ENCODE measurements at regions not wholly inside any gene's neighbourhood (a gene's known extent, or its start where the extent isn't known, plus 50 kb on each side); places are given as distances from the start of the nearest gene placed in this dataset.

GRCh38 chr6:109315341-109316110 lies 66.7 kb downstream of the CD164 start:
- H3K9me3 ChIP-seq (ENCODE audit: insufficient read depth in 2 of 2, low read depth in 1 of 2, low read length in 1 of 2): no peaks in the 10 kb centered on the region
- ChIA-PET POLR2A (ENCODE audit: partially characterized antibody) (interaction anchor here (0.5 kb wide), 1 partner anchor 12 kb away, joined by 5 read pairs; no protein-coding TSS in a partner anchor), CTCF (ENCODE audit: partially characterized antibody) (no interaction called here)
- no peak overlapping the region for H3K4me3 ChIP-seq (ENCODE audit: extremely low read depth in 1 of 4, insufficient read depth in 2 of 4, low read depth in 3 of 4, low read length in 4 of 4)
- H3K4me1 ChIP-seq (replicated peaks in 1 of 4; ENCODE audit: control insufficient read depth in 3 of 4, insufficient read depth in 4 of 4, low read length in 3 of 4): no peaks in the 10 kb centered on the region
- no peak overlapping the region for H2BK15ac ChIP-seq (ENCODE audit: low read length)
- no peak overlapping the region for H2BK5ac ChIP-seq (ENCODE audit: low read depth, low read length)
- DNase-seq (ENCODE audit: low read depth in 1 of 2, low spot score in 2 of 2): no peak
- H2AK5ac ChIP-seq (ENCODE audit: low read depth, low read length): no peak overlapping the region
- no peak overlapping the region for H3K23ac ChIP-seq (ENCODE audit: insufficient read length)
- H3K9ac ChIP-seq (replicated peaks in 1 of 4; ENCODE audit: extremely low read depth in 1 of 4, low read depth in 3 of 4, low read length in 3 of 4): no peak overlapping the region
- no peak overlapping the region for H4K91ac ChIP-seq (replicated peaks; ENCODE audit: insufficient read length, low read length)
- H2BK12ac ChIP-seq (ENCODE audit: low read depth, low read length): no peak overlapping the region
- H3K56ac ChIP-seq (replicated peaks; ENCODE audit: insufficient read length, low read depth, low read length): no peak overlapping the region
- no peak for FAIRE-seq
- no peak overlapping the region for H3K14ac ChIP-seq (ENCODE audit: insufficient read length)
- 95% methylated on average over 6 of the region's 6 CpGs; no CpG with 5 or more reads in 1 of the 2 experiments for WGBS, 2 experiments (ENCODE audit: extremely low coverage in 1 of 2, insufficient coverage in 1 of 2, insufficient read length in 1 of 2, insufficient replicate concordance in 2 of 2, low coverage in 1 of 2, low lambda C conversion rate in 2 of 2, missing lambda C conversion rate in 1 of 2)
- H2AFZ ChIP-seq (ENCODE audit: low read length): 0 out of 2 replicates have a peak overlapping the region, but pooled peaks have one; percentile 12
- no peaks in the 10 kb centered on the region for H3K79me1 ChIP-seq (ENCODE audit: low read depth, low read length)
- H3K27me3 ChIP-seq (replicated peaks in 1 of 4; ENCODE audit: control insufficient read depth in 3 of 4, extremely low read depth in 1 of 4, insufficient read depth in 3 of 4, low read length in 3 of 4): no peaks in the 10 kb centered on the region; a peak in 1 of 7 replicates
- H4K5ac ChIP-seq (ENCODE audit: insufficient read length, low read depth, low read length): no peak overlapping the region
- no peak overlapping the region for H3K18ac ChIP-seq (ENCODE audit: extremely low read depth, low read length)
- no peaks in the 10 kb centered on the region for H4K20me1 ChIP-seq (replicated peaks in 1 of 2; ENCODE audit: control insufficient read depth in 1 of 2, insufficient read depth in 2 of 2, low read length in 2 of 2)
- H2BK120ac ChIP-seq (replicated peaks; ENCODE audit: low read depth, low read length): no peak overlapping the region
- no peak overlapping the region for H3K4ac ChIP-seq (replicated peaks; ENCODE audit: insufficient read length, low read depth, low read length)
- H3K27ac ChIP-seq (ENCODE audit: low read depth, low read length): no peak overlapping the region
- H3K36me3 ChIP-seq (ENCODE audit: control insufficient read depth in 2 of 4, insufficient read depth in 4 of 4, low read length in 3 of 4): no peaks in the 10 kb centered on the region
- no peaks in the 10 kb centered on the region for H3K79me2 ChIP-seq (ENCODE audit: control insufficient read depth in 1 of 2, insufficient read depth in 2 of 2, low read length in 2 of 2)
- H2BK20ac ChIP-seq (ENCODE audit: low read length): no peak overlapping the region
- no peak overlapping the region for H3K4me2 ChIP-seq (ENCODE audit: insufficient read depth in 1 of 2, low read depth in 2 of 2, low read length in 2 of 2)
- H3K23me2 ChIP-seq (ENCODE audit: low read depth, low read length): no peaks in the 10 kb centered on the region
- H4K8ac ChIP-seq (ENCODE audit: extremely low read depth, insufficient read depth, low read length): no peak overlapping the region
- no peak for TF ChIP-seq SIX5 (IDR thresholded peaks at IDR 0.05; ENCODE audit: low read depth, low read length)
- TF ChIP-seq MAX (IDR thresholded peaks at IDR 0.05): no peak
- TF ChIP-seq RFX5 (IDR thresholded peaks at IDR 0.05; ENCODE audit: borderline replicate concordance, low read depth, low read length): no peak
- TF ChIP-seq TAF1 (IDR thresholded peaks at IDR 0.05; ENCODE audit: low read depth, low read length): no peak
- TF ChIP-seq HDAC2 (IDR thresholded peaks at IDR 0.05; ENCODE audit: borderline replicate concordance in 1 of 2, low read depth in 2 of 2, low read length in 2 of 2): no peak
- no peak for TF ChIP-seq KDM5A (IDR thresholded peaks at IDR 0.05; ENCODE audit: low read length)
- no peak for TF ChIP-seq EGR1 (IDR thresholded peaks at IDR 0.05; ENCODE audit: borderline replicate concordance, low read depth, low read length)
- no peak for TF ChIP-seq RBBP5 (IDR thresholded peaks at IDR 0.05; ENCODE audit: borderline replicate concordance, low read depth, low read length)
- TF ChIP-seq CTBP2 (IDR thresholded peaks at IDR 0.05; ENCODE audit: borderline replicate concordance, insufficient read depth, insufficient read length, low read length): no peak
- no peak for TF ChIP-seq NANOG (IDR thresholded peaks at IDR 0.05; ENCODE audit: insufficient read depth, low read depth, low read length, poor library complexity, severe bottlenecking)
- TF ChIP-seq HDAC6 (IDR thresholded peaks at IDR 0.05; ENCODE audit: low read depth, low read length): no peak
- TF ChIP-seq POLR2AphosphoS5 (IDR thresholded peaks at IDR 0.05; ENCODE audit: low read depth, low read length): no peak
- no peak for TF ChIP-seq SP4 (IDR thresholded peaks at IDR 0.05; ENCODE audit: low read length)
